ENCODE measurements at regions not wholly inside any gene's neighbourhood (a gene's known extent, or its start where the extent isn't known, plus 50 kb on each side); places are given as distances from the start of the nearest gene placed in this dataset.

DNA sequence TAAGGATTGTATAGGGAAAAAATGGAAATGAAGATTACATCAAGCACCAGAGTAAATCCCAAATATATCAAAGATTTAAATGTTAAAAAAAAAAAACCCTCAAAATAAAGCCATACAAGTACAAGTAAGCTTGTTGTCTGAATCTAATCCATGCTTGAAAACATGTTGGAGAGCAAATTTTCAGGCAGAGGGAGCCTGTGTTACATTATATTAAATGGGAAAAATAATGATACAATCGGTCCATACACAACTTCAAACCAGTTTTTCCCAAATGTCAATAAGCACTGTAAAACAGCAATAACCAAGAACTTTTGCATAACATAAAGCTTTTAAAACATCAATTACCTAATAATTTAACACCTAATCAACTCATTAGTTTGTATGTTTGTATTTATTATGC is 949.4 kb upstream of the ADGRL4 start:
- no peak overlapping the region for H3K27ac Mint-ChIP-seq
- DNase-seq: no peak
- TF ChIP-seq, protein P1, sequence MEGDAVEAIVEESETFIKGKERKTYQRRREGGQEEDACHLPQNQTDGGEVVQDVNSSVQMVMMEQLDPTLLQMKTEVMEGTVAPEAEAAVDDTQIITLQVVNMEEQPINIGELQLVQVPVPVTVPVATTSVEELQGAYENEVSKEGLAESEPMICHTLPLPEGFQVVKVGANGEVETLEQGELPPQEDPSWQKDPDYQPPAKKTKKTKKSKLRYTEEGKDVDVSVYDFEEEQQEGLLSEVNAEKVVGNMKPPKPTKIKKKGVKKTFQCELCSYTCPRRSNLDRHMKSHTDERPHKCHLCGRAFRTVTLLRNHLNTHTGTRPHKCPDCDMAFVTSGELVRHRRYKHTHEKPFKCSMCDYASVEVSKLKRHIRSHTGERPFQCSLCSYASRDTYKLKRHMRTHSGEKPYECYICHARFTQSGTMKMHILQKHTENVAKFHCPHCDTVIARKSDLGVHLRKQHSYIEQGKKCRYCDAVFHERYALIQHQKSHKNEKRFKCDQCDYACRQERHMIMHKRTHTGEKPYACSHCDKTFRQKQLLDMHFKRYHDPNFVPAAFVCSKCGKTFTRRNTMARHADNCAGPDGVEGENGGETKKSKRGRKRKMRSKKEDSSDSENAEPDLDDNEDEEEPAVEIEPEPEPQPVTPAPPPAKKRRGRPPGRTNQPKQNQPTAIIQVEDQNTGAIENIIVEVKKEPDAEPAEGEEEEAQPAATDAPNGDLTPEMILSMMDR (IDR thresholded peaks at IDR 0.05): no peak
- no peak overlapping the region for H3K4me3 Mint-ChIP-seq
- peaks cover 29% of the 10 kb centered on the region for H3K9me3 Mint-ChIP-seq
- 0 out of 2 replicates have a peak, but pooled peaks cover 9% of the 10 kb centered on the region for H3K36me3 Mint-ChIP-seq (ENCODE audit: low read depth)
- no peaks in the 10 kb centered on the region; the same call in 1 of the 2 replicates for H3K27me3 Mint-ChIP-seq (ENCODE audit: insufficient read depth)
- H3K4me1 Mint-ChIP-seq (ENCODE audit: low read depth): no peaks in the 10 kb centered on the region

DNA sequence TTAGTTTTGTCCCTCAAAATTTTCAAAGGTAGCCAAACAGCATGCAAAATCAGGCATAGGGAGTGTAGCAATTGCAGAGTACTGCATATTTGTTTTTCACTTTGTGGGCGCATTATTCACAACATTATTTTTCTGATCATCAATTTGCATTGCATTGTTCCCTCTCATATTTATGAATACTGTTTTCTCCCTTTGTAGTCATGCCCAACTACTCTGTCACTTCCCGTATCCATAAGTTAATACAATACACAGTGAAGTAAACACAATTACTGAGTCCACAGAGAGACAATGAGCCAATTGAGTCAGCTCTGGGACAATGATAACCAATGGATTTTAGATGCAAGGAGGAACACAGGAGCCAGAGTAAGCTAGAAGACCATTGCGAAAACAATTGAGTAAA is 944.0 kb upstream of the ADGRL4 start:
- Mint-ChIP-seq H3K4me1 (ENCODE audit: low read depth) (no peaks in the 10 kb centered on the region), H3K27me3 (ENCODE audit: insufficient read depth) (no peaks in the 10 kb centered on the region), H3K36me3 (ENCODE audit: low read depth) (no peaks in the 10 kb centered on the region), H3K4me3 (no peak overlapping the region), H3K9me3 (peaks cover 17% of the 10 kb centered on the region), H3K27ac (no peak overlapping the region)
- no peak for DNase-seq
- TF ChIP-seq, protein P1 (IDR thresholded peaks at IDR 0.05): no peak

DNA sequence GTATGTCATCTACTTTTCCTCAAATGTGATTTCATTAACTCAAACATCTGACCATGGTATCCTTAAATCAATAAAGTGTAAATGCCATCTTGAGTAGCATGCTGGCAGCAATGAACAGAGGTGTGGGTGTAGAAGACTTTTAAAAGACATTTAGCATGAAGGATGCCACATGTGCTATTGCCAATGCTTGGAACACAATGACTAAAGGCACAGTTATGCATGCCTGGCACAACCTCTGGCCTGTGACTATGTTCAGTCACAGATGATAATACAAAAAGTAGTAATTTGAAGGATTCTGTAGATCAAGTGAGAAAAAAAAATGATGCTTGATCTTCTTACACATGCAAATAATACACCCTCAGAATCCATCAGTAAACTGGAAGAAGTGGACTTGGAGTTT is 938.9 kb upstream of the ADGRL4 start:
- Mint-ChIP-seq H3K36me3 (ENCODE audit: low read depth) (0 out of 2 replicates have a peak, but pooled peaks cover 4% of the 10 kb centered on the region), H3K4me3 (no peak overlapping the region), H3K9me3 (no peaks in the 10 kb centered on the region), H3K4me1 (ENCODE audit: low read depth) (no peaks in the 10 kb centered on the region), H3K27ac (no peak overlapping the region), H3K27me3 (ENCODE audit: insufficient read depth) (no peaks in the 10 kb centered on the region)
- TF ChIP-seq, protein P1 (IDR thresholded peaks at IDR 0.05): no peak
- no peak for DNase-seq

DNA sequence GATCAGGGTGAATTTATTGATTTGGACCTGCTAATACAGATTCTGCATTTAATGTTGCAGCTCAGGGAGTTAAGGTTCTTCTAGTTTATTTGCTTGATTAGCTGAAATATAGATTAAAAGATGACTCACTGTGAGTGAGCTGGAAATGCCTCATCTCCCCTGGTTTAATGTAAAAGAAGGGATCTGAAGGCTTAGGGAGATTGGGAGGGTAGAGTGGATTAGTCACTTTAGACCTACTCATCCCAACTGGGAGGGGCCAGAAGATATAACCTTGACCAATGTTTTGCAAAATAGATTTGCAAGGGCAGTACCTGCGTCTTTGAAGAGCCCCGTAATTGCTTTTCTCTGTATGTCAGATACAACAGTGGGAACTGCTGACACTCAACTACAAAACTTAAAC is 922.8 kb upstream of the ADGRL4 start:
- H3K36me3 Mint-ChIP-seq (ENCODE audit: low read depth): 0 out of 2 replicates have a peak, but pooled peaks cover 3% of the 10 kb centered on the region
- H3K27me3 Mint-ChIP-seq (ENCODE audit: insufficient read depth): no peaks in the 10 kb centered on the region; the same call in 1 of the 2 replicates
- TF ChIP-seq, protein P1 (IDR thresholded peaks at IDR 0.05): no peak
- H3K4me3 Mint-ChIP-seq: no peak overlapping the region
- peak; percentile 2 for DNase-seq
- peaks cover 9% of the 10 kb centered on the region for H3K4me1 Mint-ChIP-seq (ENCODE audit: low read depth)
- no peak overlapping the region for H3K27ac Mint-ChIP-seq
- H3K9me3 Mint-ChIP-seq: peaks cover 4% of the 10 kb centered on the region; the same call in 1 of the 2 replicates

DNA sequence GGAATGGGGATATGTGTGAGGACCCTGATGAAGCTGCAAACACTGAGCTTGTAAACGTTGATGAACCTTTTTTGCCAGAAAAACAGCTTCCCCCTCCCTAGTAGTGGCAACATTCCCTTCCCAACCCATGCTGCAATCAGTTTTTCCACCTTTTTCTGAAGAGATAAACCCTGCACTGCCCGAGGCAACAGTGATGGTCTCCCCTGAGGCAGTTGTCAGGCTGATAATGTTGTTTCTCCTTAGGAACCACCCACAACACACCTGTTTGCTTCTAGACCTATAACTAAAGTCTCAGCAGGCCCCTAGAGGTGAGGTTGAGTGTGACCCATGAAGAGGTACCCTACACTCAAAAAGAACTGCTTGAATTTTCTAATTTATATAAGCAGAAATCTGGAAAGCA is 922.4 kb upstream of the ADGRL4 start:
- H3K4me1 Mint-ChIP-seq (ENCODE audit: low read depth): peaks cover 9% of the 10 kb centered on the region
- peaks cover 8% of the 10 kb centered on the region; the same call in 1 of the 2 replicates for H3K9me3 Mint-ChIP-seq
- DNase-seq: no peak
- no peaks in the 10 kb centered on the region; the same call in 1 of the 2 replicates for H3K27me3 Mint-ChIP-seq (ENCODE audit: insufficient read depth)
- TF ChIP-seq, protein P1 (IDR thresholded peaks at IDR 0.05): no peak
- peaks cover 4% of the 10 kb centered on the region; the same call in 1 of the 2 replicates for H3K36me3 Mint-ChIP-seq (ENCODE audit: low read depth)
- H3K4me3 Mint-ChIP-seq: no peak overlapping the region
- H3K27ac Mint-ChIP-seq: no peak overlapping the region

Measured in HFFc6 (cell line).